Fibroblast of peridontal ligament (primary cell): ENCODE measurements at regions not wholly inside any gene's neighbourhood (a gene's known extent, or its start where the extent isn't known, plus 50 kb on each side); places are given as distances from the start of the nearest gene placed in this dataset.

Experiments used
- DNase-seq: peaks from one replicate; pipeline ENCODE4 v3.0.0-alpha.2; 2010; ENCODE audit errors: extremely low read depth

DNA sequence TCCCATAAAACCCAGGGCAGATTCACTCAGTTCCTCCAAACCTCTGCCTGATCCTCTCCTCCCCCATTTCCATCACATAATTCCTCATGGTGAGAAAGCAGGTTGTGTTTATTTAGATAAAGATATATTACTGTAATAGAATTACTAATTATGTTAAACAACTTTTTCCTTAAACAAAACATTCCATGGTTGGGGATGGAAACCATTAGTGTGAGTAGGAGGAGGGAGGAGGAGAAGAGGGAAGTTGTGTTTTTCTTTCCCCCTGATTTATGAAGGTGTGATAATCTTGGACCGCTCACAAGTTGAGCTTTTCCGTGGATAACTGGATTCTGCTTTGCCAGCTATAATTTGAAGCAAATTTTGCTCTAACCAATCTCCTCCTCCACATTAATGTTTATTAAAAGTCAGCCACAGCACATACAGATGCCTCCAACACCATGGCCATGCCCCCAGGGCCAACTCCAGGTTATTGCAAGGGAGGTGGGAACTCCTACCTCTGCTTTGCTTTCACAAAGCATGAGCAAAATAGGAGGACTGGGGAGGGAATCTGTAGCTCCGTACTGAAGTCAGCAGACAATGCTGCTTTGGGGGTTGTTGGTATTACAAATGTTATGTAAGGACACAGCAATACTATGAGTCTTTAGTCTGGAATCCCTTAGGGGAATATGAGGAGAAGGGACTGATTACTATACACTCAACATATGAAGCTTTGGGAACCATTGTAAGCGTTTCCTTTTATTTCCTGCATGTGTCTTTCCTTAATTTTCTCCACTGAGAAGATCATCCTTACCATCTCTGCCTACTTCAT, 542.0 kb downstream of the DHX35 start:
- DNase-seq: no peak

DNA sequence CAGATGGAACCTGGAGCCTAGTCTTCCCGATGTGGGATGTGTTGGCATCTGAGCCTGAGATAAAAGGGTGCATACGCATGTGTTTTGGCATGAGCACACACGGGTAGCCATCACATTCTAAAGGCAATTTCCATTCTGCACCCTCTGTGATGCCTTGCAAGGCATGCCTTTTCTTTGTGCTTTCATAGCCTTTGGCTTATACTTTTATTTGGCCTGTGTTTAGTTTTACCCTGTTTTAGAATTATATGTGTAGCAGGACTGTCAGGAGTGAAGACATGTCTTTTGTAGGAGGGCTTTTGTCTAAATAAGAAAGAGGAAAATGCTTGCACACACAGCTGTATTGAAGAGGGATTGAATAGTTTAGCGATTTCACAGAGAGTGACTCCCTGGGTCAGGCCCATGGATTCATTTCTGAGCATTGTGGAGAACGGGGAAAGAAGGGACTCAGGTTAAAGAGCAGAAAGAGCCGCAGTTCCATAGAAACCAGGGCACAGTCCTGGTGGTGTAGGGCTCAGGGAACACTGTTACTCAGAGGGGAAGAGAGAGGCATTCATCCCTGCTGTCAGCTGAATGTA, 530.2 kb downstream of the DHX35 start:
- no peak for DNase-seq

DNA sequence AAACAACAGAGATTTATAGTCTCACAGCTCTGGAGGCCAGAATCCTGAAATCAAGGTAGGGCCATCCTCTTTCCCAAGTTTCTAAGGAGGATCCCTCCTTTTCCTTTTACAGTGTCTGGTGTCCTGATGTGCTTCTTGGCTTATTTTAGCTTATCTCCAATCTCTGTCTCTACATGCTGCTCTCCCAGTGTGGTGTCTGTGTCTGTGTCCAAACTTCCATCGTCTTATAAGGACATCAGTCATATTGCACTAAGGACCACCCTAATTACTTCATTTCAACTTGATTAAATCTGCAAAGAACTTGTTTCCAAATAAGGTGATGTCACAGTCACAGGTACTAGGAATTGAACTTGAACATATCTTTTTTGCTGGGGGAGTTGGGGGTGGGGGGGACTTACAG, 529.6 kb downstream of the DHX35 start:
- no peak for DNase-seq

DNA sequence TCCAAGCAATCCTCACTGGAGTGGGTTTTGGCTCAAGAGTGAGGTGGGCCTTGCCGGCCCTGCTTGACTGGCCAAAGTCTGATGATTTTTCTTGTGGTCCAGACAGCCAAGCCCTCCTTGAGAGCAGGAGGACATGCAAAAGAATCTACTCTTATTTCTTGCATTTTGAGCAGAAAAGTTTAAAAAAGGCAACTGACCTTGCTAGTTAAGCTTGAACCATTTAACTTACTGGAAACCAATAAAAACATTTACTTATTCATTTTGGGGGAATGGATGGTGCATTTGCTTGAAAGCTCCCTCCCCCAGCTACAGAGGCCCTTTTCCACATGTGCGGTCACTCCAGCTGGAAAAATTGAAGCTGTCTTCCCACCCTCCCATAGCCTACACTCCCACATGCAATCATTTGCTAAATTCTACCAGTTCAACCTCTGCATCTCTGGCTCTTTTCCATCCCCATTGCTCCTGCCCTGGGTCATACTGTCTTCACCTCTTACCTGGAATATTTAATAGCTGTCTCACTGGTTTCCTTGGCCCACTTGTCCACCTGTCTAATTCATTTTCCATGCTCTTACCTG, 527.9 kb downstream of the DHX35 start:
- no peak for DNase-seq

DNA sequence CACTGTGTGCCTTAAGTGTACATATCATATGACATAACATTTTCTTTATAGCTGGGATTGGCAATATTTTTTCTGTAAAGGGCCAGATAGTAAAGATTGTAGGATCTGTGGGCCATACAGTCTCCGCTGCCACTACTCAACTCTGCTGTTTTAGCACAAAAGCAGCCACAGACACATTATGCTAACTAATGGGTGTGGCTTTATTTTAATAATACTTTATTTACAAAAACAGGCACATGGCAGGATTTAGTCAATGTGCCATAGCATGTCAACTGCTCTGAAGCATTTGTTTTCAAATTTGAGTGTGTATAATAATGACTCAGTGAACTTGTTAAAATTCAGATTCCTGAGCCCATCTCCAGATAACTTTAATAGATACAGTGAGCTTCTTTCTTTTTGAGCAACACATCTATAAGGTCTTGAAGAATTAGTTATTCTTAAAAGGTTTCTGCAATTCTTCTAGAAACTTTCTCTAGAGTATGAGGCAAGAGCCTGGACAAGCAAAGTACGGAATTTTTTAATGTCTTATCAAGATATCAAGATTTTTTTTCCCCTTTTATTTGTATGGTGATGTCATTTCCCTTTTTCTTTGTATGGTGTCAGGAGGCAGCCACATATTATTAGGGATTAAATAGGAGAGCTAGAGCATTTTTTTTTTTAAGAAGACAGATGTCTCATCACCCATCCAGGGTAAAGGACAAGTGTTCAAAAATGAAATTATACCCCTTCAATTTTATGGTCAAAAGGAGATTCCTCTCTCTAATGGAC, 518.3 kb downstream of the DHX35 start:
- DNase-seq: no peak

DNA sequence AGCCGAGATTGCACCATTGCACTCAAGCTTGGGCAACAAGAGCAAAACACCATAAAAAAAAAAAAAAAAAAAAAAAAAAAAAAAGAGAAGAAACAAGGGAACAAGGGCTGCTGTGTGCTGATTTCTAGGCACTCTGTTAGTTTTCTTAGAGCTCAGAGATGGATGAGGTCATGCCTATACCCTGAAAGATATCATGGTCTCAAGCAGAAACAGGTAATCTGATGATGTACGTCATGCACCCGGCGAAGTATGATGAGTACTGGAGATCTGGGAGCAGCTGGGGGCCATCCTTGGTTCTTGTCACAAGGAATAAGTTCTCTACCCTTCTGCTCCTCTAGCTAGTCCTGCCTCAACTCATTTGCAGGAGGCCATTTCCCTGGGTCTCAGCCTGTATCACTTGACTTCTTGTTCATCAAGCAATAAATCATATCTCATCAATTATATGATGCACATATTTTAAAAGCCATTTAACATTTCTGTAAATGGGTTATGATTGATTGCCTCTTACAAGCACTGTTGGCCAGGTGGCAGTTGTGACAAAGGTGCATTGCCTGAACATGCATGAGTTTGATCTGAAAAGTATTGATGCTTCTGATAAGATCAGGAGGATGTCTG, 517.2 kb downstream of the DHX35 start:
- DNase-seq: no peak

DNA sequence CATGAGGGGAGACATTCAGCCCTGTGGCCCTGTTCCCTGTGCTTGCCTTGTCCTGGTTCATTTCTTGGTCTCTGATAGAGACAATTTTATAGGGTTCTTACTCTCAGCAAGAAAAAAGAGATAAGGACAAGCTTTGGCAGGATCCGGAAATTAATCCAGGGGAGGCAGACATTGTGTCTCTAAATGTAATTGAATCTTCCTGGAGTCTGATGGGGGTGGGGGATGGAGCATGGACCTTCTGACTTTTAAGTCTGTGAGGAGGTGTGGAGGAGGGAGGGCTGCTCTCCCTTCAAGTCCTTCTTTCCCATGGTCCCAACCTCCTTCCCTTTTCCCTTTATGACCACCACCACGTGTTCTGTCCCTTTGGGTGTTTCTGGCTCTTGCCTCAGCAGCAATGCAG, 512.7 kb downstream of the DHX35 start:
- DNase-seq: no peak

DNA sequence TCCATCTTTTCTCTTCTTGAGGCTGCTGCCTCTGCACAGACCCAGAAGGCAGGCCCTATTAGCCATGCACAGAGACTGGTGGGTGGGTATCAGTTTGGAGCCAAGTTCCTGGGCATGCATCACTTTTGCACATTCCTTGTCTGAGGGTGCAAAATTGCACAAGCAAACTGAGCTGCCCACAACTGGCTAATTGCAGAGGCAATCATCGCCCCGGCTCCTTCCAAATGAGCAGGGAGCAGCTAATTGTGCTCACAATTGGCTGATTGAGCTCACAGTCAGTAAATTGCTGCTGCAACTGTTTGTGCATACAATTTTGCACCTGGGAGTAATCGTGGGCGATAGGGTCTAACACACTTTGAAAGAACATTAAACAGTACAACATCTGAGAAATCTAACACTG, 511.4 kb downstream of the DHX35 start:
- no peak for DNase-seq

DNA sequence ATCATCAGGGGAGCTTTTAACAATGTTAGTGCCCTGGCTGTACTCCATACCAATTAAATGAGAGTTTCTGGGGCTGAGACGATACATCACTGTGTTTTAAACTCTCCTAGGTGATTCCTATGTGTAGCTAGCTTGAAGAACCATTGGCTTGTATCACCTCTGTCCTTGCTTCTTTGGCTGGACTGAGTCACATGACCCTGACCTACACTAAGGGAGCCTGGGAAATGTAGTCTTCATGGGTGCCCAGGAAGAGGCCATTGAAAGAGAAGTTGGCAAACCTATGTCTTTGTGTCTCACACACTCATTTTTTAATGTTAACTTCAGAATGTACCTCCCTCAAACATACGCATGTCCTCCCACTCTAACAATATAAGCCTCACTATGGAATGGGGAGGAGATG, 506.6 kb downstream of the DHX35 start:
- DNase-seq: no peak

DNA sequence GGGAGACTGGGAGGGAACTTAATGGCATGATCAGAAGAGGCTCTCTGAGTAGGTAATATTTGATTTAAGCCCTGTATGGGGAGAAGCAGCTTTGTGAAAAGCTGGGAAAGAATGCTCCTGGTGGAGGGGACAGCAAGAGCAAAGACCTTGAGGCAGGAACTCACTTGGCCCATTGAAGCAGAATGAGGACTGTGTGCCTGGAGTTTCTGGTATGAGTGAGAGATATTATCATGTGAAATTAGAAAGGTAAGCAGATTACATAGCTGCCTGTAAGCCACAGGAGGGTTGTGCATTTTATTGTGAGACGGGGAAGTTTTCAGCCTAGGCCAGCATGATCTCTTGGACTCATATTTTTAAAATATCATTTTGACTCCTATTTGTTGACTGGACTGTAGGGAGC, 502.1 kb downstream of the DHX35 start:
- DNase-seq: no peak

DNA sequence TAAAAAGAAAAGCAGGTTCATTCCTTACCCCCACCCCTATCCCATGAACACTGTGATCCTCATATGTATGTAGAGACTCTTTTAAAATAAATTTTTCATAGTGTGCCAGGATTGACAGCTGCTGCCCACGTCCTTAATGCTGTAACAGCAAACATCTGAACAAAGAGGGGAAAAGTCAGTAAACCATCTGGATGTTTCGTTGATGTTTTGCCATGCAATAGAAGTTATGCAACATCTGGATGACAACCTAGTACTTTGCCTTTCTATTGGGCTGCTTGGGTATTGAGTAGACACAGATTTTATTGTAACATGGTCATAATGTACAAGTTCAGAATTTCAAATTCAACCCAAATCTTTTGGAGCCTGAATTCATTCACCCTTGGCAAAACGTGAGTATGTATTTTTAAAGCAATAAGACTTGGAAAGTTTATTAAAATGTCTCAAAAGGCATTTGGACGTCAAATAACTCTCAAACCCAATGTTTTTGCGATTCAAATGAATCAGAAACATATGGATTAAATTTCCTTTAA, 500.3 kb downstream of the DHX35 start:
- no peak for DNase-seq

DNA sequence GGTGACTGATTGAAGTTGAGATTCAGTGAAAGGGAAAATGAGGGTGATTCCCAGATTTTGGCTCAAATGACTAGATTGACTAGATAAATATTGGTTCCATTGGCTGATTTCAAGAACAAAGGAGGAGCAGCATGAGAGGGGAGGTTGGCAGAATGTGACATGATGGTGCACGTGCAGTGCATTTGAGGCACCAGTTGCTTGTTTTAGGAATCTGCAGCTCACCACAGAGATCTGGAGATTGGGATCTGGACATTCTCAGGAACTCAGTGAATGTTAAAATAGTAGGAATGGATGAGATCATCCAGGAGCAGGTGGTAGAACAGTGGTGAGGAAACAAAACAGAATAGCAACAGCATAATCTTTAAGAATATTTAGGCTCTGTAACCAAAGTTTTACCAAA, 496.3 kb downstream of the DHX35 start:
- no peak for DNase-seq

DNA sequence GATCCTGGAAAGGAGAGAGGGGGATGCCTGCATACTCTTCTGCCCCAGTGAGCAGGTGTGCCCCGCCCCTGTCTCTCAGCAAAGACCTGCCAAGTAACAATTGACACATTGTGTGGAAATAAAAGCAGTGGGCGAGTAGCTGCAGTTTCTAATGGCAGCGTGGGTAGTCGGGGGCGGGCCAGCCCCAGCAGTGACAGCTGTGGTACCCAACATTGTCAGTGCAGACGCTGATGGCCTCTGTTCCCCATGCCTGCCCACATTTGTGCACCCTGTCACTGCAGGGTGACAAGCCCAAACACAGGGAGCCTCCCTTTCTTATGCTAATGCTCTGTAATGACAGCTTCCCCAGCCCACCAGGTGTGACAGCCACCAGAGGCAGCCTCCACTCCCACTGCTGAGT, 491.7 kb downstream of the DHX35 start:
- no peak for DNase-seq

DNA sequence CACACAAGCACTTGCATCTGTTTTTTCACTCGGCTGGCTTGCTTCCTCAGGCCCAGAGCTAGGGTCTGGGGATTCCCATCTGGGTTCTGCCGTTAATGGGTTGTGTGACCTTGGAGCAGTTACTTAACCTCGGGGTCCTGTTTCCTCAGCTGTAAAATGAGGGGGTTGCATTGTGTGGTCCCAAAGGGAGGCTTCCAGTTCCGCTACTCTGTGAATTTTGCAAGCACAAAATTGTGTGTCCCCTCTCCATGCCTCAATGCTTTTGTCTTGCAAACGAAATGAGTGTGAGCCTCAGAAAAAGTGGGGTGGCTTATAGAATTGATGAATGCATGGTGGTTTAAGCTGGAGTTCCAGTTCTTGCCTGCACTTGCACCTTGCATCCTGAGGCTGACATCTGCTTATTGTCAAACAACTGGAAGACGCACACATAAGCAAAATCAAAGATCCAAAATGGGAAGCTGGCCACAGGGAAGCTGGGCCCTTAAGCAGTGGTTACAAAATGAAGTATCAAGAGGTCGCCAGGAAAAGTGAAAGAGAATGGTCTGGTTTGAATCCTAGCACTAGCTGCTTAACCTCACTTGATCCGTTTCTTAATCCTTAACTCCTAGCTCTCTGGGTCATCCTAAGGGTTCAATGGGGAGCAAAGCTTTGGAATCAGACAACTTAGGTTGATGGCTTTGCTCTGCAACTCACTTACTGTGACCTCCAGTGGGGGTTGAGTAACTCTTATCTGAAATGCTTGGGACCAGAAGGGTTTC, 490.6 kb downstream of the DHX35 start:
- DNase-seq: no peak

DNA sequence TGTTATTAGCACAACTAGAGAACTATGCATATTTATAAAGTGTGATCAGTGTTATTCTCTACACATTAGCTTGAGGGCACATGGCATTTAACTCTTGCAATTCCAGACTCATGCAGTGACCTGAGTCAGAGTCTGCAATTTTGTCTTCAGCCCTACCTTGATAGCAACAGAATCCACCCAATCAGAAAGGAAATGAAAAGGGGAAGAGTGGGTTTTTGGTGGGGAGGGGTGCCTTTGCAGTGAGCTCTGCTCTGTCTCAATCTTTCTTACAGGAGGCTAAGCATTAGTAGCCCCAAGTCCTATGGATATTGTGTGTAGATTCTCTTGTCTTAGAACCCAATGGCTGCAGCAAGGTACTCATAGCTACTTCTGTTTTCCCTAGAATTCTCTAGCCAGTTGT, 489.2 kb downstream of the DHX35 start:
- no peak for DNase-seq

DNA sequence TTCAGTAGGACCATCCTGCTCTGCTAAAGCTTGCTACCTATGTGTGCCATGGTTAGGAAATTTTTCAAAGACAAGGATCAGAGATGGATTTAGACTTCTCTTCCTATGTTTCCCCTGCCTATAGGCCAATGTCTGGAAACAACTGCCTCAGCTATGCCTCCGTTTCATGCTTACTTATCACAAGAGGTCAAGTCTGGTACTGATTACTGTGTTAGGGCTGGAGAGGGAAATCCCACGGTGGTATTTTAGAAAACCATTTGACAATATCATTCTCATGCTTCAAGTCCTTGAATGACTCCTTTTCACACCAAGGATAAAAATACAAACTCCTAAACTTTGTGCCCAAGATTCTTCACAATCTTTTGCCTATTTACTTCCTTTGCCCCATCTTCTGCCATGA, 484.3 kb downstream of the DHX35 start:
- no peak for DNase-seq

DNA sequence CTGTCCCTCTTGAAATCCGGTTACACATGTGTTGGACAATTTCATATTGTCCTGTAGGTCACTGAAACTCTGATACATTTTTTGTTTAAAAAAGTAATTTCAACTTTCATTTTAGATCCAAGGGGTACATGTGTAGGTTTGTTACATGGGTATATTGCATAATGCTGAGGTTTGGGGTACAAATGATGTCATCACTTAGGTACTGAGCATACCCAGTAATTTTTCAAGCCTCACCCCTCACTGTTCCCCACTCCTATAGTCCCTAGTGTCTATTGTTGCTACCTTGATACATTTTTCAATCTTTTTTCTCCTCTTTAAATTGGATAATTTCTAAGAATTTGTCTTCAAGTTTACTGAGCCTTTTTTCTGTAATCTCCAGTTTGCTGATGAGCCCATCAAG, 483.0 kb downstream of the DHX35 start:
- DNase-seq: no peak

DNA sequence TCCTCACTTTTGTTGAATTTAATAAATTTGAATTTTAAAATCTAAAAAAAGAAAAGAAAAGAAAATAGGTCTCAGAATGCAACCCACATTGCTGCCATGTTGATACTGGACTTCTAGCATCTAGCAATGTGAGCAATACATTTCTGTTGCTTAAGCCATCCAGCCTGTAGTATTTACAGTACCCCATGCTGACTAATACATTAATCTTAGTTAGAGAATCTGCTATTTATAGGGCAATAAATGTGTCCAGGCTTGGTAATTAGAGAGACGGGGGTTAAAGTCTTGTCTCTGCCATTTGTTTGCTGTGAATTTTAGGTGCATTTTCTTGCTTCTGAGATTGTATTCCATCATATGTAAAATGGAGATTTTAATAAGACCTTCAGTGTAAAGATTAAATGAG, 471.3 kb downstream of the DHX35 start:
- no peak for DNase-seq

DNA sequence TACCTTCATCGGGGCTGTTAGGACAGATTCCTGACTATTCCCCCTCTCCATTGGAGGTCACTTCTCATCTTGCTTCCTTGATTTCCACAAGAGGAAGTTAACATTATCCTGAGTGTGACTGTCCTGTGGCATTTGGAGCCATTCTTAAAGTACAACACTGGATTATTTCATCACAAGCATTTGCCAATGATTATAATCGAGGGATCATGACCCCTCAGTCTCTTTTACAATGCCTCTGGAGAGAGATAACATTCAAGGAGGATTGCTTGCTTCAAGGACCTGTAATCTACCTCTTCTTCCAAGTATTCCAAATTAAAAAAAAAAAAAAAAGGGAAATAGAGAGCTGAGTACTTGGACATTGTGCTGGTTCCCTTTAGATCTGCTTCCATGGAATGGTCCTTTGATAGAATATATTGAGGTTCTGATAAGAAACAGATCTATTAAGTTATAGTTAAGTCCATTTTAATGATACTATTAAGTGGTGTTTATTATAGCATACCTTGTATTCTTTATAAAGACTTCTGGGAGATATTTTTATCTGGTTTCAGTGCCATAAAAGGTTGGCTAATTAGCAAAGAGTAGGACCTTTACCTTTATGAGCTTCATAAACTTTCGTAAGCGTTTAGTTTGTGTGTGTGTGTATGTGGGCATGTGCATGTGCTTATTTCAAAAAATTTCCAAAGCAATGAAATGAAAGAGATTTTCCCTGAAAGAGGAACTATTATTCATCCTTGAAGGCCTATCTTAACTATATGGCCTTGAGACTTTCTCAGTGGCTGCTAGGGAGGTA, 469.1 kb downstream of the DHX35 start:
- no peak for DNase-seq

DNA sequence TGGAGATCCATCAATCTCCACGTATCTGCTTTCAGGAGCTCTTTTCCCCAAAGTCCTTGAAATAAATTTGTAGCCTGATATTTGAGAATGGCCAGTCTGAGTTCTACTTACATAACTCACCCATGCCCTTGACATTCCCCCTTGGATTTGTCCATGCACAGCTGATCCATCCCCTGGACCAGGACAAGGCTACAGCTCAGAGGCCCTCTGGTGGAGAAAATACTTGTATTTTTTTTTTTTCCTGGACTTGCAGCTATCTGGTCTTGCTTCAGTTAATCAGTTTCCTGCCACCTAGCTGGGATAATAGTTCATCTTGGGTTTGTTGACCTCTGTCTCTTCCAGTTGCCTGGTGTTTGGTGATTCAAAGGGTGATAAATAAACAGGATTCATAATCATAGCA, 467.6 kb downstream of the DHX35 start:
- DNase-seq: no peak
